K562 (cell line): ENCODE measurements at regions not wholly inside any gene's neighbourhood (a gene's known extent, or its start where the extent isn't known, plus 50 kb on each side); places are given as distances from the start of the nearest gene placed in this dataset.

ENCODE experiments used
- ATAC-seq: fragments of 200-7000 bp; cut with Tn5 transposase; 3 replicates; pipeline ENCODE4 v1.9.1; 2020; ENCODE audit warnings: moderate library complexity
- BruUV-seq: library from RNA; stranded (reverse); fragments of 400-500 nt; replicated peaks from 2 replicates; lab custom pipeline; 2021; lab: Mats Ljungman, UMichigan
- CTCF ChIA-PET: fragments of 300-600 bp; formaldehyde crosslinking; extraction: SDS; loops from one replicate; lab custom pipeline; 2021; ENCODE audit warnings: low intra/inter-chr PET ratio; lab: Yijun Ruan, JAX
- POLR2A ChIA-PET: fragments of 300-600, 350-650 bp; sonication (Branson Sonifier 250); formaldehyde crosslinking; extraction: SDS; loops from one replicate; lab custom pipeline; 2021; ENCODE audit warnings: antibody characterized with exemption, inconsistent platforms; lab: Yijun Ruan, JAX
- DNase-seq, 4 experiments: peaks; one replicate each; pipeline versions ENCODE4 v3.0.0 to v3.0.0-alpha.2; 2011 to 2018; ENCODE audit warnings: low spot score in 3 of 4, mixed read lengths in 3 of 4; ENCODE audit errors: extremely low read depth in 1 of 4
- FAIRE-seq: peaks from 2 replicates; lab custom pipeline; 2011; peaks lifted over from hg19 to GRCh38; lab: Jason Lieb, UNC
- H2AFZ ChIP-seq: 2 replicates; pipeline ENCODE4 v1.6.0; 2011; ENCODE audit warnings: low read depth, low read length, control low read depth, inconsistent platforms
- H3K27ac ChIP-seq: fragments of 200-600 bp; 3 replicates; pipeline ENCODE4 v1.8.0; 2011; ENCODE audit warnings: low read depth, mild to moderate bottlenecking, control low read depth, inconsistent platforms, low read length, moderate library complexity, mixed read lengths; ENCODE audit errors: extremely low read depth
- H3K27me3 ChIP-seq, 2 experiments: fragments of 300-600 bp in 1 of 2; 2 replicates in 1 of 2; 3 replicates in 1 of 2; pipeline versions ENCODE4 v1.6.0 to v1.8.0; 2011; ENCODE audit warnings: inconsistent platforms in 2 of 2, low read length in 2 of 2, mild to moderate bottlenecking in 1 of 2, mixed read lengths in 1 of 2, moderate library complexity in 1 of 2; ENCODE audit not compliant: control insufficient read depth in 2 of 2, insufficient read depth in 2 of 2
- H3K36me3 ChIP-seq: fragments of 300-600 bp; 3 replicates; pipeline ENCODE4 v1.8.0; 2011; ENCODE audit warnings: mild to moderate bottlenecking, low read length, inconsistent platforms; ENCODE audit not compliant: control insufficient read depth, insufficient read depth
- H3K4me1 ChIP-seq, 2 experiments: fragments of 200-600 bp in 1 of 2; replicated peaks in 1 of 2; 2 replicates in 1 of 2; 3 replicates in 1 of 2; pipeline versions ENCODE4 v1.5.1 to v1.8.0; 2011; ENCODE audit warnings: inconsistent platforms in 2 of 2, low read length in 2 of 2, mild to moderate bottlenecking in 1 of 2, mixed read lengths in 1 of 2, moderate library complexity in 1 of 2; ENCODE audit not compliant: control insufficient read depth in 2 of 2, insufficient read depth in 2 of 2
- H3K4me2 ChIP-seq: 2 replicates; pipeline ENCODE4 v1.6.1; 2011; ENCODE audit warnings: low read length, control low read depth, inconsistent platforms, mixed read lengths; ENCODE audit not compliant: insufficient read depth
- H3K4me3 ChIP-seq: fragments of 200-600 bp; sonication (generic), shearing (Covaris generic); 2 replicates; pipeline ENCODE4 v1.5.1; 2016; ENCODE audit warnings: control low read depth, inconsistent platforms
- H3K79me2 ChIP-seq: fragments of 200-600 bp; 3 replicates; pipeline ENCODE4 v1.8.0; 2011; ENCODE audit warnings: low read length, inconsistent platforms; ENCODE audit not compliant: control insufficient read depth, insufficient read depth
- H3K9ac ChIP-seq, 2 experiments: 2 replicates each; pipeline versions ENCODE4 v1.6.0 to v1.6.1; 2011; ENCODE audit warnings: low read depth in 2 of 2, low read length in 2 of 2, control low read depth in 1 of 2, inconsistent platforms in 1 of 2, mild to moderate bottlenecking in 1 of 2, mixed read lengths in 1 of 2; ENCODE audit not compliant: insufficient read depth in 1 of 2
- H3K9me1 ChIP-seq: one replicate; pipeline ENCODE4 v1.6.0; 2011; ENCODE audit warnings: inconsistent platforms, mild to moderate bottlenecking, low read length, moderate library complexity; ENCODE audit not compliant: control insufficient read depth, insufficient read depth
- H3K9me3 ChIP-seq: replicated peaks from 2 replicates; pipeline ENCODE4 v1.5.1; 2011; ENCODE audit warnings: low read depth, low read length, inconsistent platforms; ENCODE audit not compliant: control insufficient read depth, insufficient read depth
- H4K20me1 ChIP-seq: replicated peaks from 2 replicates; pipeline ENCODE4 v1.6.1; 2011; ENCODE audit warnings: low read length, inconsistent platforms, mixed read lengths; ENCODE audit not compliant: control insufficient read depth, insufficient read depth
- CEBPB ChIP-seq: fragments of 450-650 bp; IDR thresholded peaks from 2 replicates; pipeline ENCODE4 v1.6.1; 2016; ENCODE audit warnings: missing genetic modification characterization, missing compliant biosample characterization
- CREM ChIP-seq: IDR thresholded peaks from 2 replicates; pipeline ENCODE4 v1.6.1; 2014; ENCODE audit warnings: antibody characterized with exemption, low read depth
- ESRRB ChIP-seq: fragments of 250-450 bp; sonication (Bioruptor Pico); IDR thresholded peaks from 2 replicates; pipeline ENCODE4 v1.5.0; 2020; ENCODE audit warnings: mild to moderate bottlenecking, moderate library complexity, borderline replicate concordance
- ETS2 ChIP-seq: IDR thresholded peaks from 2 replicates; pipeline ENCODE4 v1.6.1; 2016; ENCODE audit warnings: borderline replicate concordance, missing genetic modification characterization, mild to moderate bottlenecking, moderate library complexity, missing compliant biosample characterization; ENCODE audit not compliant: poor library complexity, severe bottlenecking
- GABPB1 ChIP-seq: sonication (generic); formaldehyde crosslinking; IDR thresholded peaks from 2 replicates; pipeline ENCODE4 v1.8.0; 2022; ENCODE audit warnings: mild to moderate bottlenecking, missing genetic modification reagents
- HNRNPH1 ChIP-seq: fragments of 200-400 bp; formaldehyde crosslinking; optimal IDR thresholded peaks from 2 replicates; pipeline ENCODE3; 2017; ENCODE audit warnings: low read depth, mild to moderate bottlenecking, low read length, moderate library complexity
- MEF2D ChIP-seq: conservative IDR thresholded peaks from 2 replicates; pipeline ENCODE4 v1.6.1; 2016; ENCODE audit warnings: low read depth, missing genetic modification characterization, missing compliant biosample characterization
- PRMT5 ChIP-seq: sonication (generic); formaldehyde crosslinking; IDR thresholded peaks from 2 replicates; pipeline ENCODE4 v1.5.0; 2020; ENCODE audit warnings: missing genetic modification reagents
- SAFB ChIP-seq: fragments of 200-400 bp; formaldehyde crosslinking; IDR thresholded peaks from 2 replicates; pipeline ENCODE4 v1.6.1; 2017; ENCODE audit warnings: low read depth, low read length, borderline replicate concordance
- SRSF3 ChIP-seq: fragments of 200-400 bp; formaldehyde crosslinking; IDR thresholded peaks from 2 replicates; pipeline ENCODE4 v1.6.1; 2016; ENCODE audit warnings: mild to moderate bottlenecking, low read length, moderate library complexity; ENCODE audit not compliant: insufficient read depth
- TARDBP ChIP-seq: fragments of 450-650 bp; IDR thresholded peaks from 2 replicates; pipeline ENCODE4 v1.6.1; 2016
- ZFP36 ChIP-seq: fragments of 150-350 bp; IDR thresholded peaks from 2 replicates; pipeline ENCODE4 v1.6.1; 2018; ENCODE audit warnings: low read length, low read depth; ENCODE audit not compliant: partially characterized antibody
- ZNF143 ChIP-seq: sonication (generic); formaldehyde crosslinking; IDR thresholded peaks from 2 replicates; pipeline ENCODE4 v1.9.0; 2022; ENCODE audit warnings: mild to moderate bottlenecking, missing genetic modification reagents
- ZNF584 ChIP-seq: fragments of 200-800 bp; sonication (Bioruptor generic); IDR thresholded peaks from 2 replicates; pipeline ENCODE4 v1.6.1; 2016; ENCODE audit warnings: low read depth, mild to moderate bottlenecking, missing genetic modification characterization, missing compliant biosample characterization
- ZNF717 ChIP-seq: fragments of 250-450 bp; sonication (Bioruptor Pico); IDR thresholded peaks from 2 replicates; pipeline ENCODE4 v1.5.0; 2021
- ZNF830 ChIP-seq: fragments of 250-450 bp; sonication (Bioruptor Pico); IDR thresholded peaks from 2 replicates; pipeline ENCODE4 v1.5.0; 2021; ENCODE audit warnings: mild to moderate bottlenecking
- in situ Hi-C: fragments of 300-500 bp; cut with MboI; formaldehyde crosslinking; loops from 4 replicates; pipeline ENCODE4 v1.15.0; 2018; ENCODE audit warnings: inconsistent platforms, mixed read lengths
- intact Hi-C: fragments of 100-400 bp; cut with micrococcal nuclease; formaldehyde crosslinking; loops from 2 replicates; pipeline ENCODE4 v1.14.2; 2022
- TF ChIP-seq, protein P1 (sequence below): sonication (generic); formaldehyde crosslinking; IDR thresholded peaks from 2 replicates; pipeline ENCODE4 v1.8.0; 2022; ENCODE audit warnings: mild to moderate bottlenecking, low read depth, missing genetic modification reagents
- TF ChIP-seq, protein P2 (sequence below): fragments of 250-450 bp; sonication (Bioruptor Pico); IDR thresholded peaks from 2 replicates; pipeline ENCODE4 v1.5.0; 2022; ENCODE audit warnings: mild to moderate bottlenecking

DNA sequence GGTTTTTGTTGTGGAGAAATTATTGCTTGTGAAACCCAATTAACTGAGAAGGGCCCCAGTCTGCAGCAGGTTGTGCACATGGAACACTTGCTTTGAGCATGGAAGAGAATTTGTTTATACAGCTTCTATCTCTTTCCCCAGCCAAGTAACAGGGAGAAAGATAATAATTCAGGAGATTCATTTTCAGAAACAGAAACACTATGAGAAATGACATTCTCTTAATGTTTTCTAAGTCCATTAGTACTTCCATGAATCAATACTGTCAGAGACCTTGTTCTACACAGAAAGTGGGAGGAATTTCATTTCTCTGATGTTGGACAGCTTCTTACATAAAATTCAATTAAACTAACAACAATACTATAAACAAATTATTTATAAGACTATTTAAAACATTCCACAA lies 446.3 kb downstream of the KLF12 start:
- ChIA-PET POLR2A (no interaction called here), CTCF (no interaction called here)
- no peaks in the 10 kb centered on the region for H4K20me1 ChIP-seq
- TF ChIP-seq SRSF3 (no peak), HNRNPH1 (no peak), MEF2D (tag) (no peak), PRMT5 (CRISPR knock-in tag) (no peak), ZFP36 (no peak), CREM (no peak), GABPB1 (CRISPR knock-in tag) (no peak), ZNF143 (no peak), CEBPB (no peak), ESRRB (CRISPR knock-in tag) (no peak), ETS2 (tag) (no peak), ZNF717 (CRISPR knock-in tag) (no peak), SAFB (no peak), ZNF584 (CRISPR knock-in tag) (no peak), TARDBP (no peak), ZNF830 (no peak)
- TF ChIP-seq, protein P1, sequence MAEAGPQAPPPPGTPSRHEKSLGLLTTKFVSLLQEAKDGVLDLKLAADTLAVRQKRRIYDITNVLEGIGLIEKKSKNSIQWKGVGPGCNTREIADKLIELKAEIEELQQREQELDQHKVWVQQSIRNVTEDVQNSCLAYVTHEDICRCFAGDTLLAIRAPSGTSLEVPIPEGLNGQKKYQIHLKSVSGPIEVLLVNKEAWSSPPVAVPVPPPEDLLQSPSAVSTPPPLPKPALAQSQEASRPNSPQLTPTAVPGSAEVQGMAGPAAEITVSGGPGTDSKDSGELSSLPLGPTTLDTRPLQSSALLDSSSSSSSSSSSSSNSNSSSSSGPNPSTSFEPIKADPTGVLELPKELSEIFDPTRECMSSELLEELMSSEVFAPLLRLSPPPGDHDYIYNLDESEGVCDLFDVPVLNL (CRISPR knock-in tag) = no peak
- TF ChIP-seq, protein P2, sequence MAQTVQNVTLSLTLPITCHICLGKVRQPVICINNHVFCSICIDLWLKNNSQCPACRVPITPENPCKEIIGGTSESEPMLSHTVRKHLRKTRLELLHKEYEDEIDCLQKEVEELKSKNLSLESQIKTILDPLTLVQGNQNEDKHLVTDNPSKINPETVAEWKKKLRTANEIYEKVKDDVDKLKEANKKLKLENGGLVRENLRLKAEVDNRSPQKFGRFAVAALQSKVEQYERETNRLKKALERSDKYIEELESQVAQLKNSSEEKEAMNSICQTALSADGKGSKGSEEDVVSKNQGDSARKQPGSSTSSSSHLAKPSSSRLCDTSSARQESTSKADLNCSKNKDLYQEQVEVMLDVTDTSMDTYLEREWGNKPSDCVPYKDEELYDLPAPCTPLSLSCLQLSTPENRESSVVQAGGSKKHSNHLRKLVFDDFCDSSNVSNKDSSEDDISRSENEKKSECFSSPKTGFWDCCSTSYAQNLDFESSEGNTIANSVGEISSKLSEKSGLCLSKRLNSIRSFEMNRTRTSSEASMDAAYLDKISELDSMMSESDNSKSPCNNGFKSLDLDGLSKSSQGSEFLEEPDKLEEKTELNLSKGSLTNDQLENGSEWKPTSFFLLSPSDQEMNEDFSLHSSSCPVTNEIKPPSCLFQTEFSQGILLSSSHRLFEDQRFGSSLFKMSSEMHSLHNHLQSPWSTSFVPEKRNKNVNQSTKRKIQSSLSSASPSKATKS = no peak
- TF ChIP-seq, all 486 proteins: peak for 0
- ATAC-seq (no peak), DNase-seq (no peak), FAIRE-seq (no peak)
- intact Hi-C loops = no loop called here
- no peaks in the 10 kb centered on the region for H3K79me2 ChIP-seq
- H3K9me1 ChIP-seq = no peaks in the 10 kb centered on the region
- H3K4me3 ChIP-seq = no peak overlapping the region
- no peak overlapping the region for H3K4me2 ChIP-seq
- no peaks in the 10 kb centered on the region for H3K9me3 ChIP-seq
- BruUV-seq = no TSS peak
- H3K27me3 ChIP-seq = no peaks in the 10 kb centered on the region
- no peaks in the 10 kb centered on the region for H3K36me3 ChIP-seq
- H2AFZ ChIP-seq = no peak overlapping the region
- no peak overlapping the region for H3K9ac ChIP-seq
- in situ Hi-C loops = no loop called here
- no peak overlapping the region for H3K27ac ChIP-seq
- no peaks in the 10 kb centered on the region for H3K4me1 ChIP-seq
